Fibroblast of skin of left quadriceps (primary cell): ENCODE measurements at regions not wholly inside any gene's neighbourhood (a gene's known extent, or its start where the extent isn't known, plus 50 kb on each side); places are given as distances from the start of the nearest gene placed in this dataset.

Experiments used
- DNase-seq, 2 experiments: peaks; one replicate each; pipeline ENCODE4 v3.0.0-alpha.2; 2013; ENCODE audit warnings: low read depth in 2 of 2

- DNase-seq: no peak
Observed at GRCh38 chr18:6606411-6607085, 123.0 kb upstream of the ARHGAP28 start.

- no peak for DNase-seq
Observed at GRCh38 chr18:6607343-6607742, 122.2 kb upstream of the ARHGAP28 start.

GRCh38 chr18:6609666-6610264, 119.8 kb upstream of the ARHGAP28 start:
- no peak for DNase-seq

GRCh38 chr18:6610466-6610865, 119.0 kb upstream of the ARHGAP28 start:
- peak in 1 of 2 experiments; percentile 31 for DNase-seq

- no peak for DNase-seq
Observed at GRCh38 chr18:6613581-6613980, 115.9 kb upstream of the ARHGAP28 start.

GRCh38 chr18:6614952-6615351, 114.6 kb upstream of the ARHGAP28 start:
- DNase-seq: no peak

GRCh38 chr18:6616981-6617380, 112.5 kb upstream of the ARHGAP28 start:
- no peak for DNase-seq

GRCh38 chr18:6621437-6621836, 108.1 kb upstream of the ARHGAP28 start:
- DNase-seq: no peak

- no peak for DNase-seq
Observed at GRCh38 chr18:6623278-6623677, 106.2 kb upstream of the ARHGAP28 start.

GRCh38 chr18:6624271-6624660, 105.2 kb upstream of the ARHGAP28 start:
- peak; percentile 75 for DNase-seq

GRCh38 chr18:6624661-6625311, 104.7 kb upstream of the ARHGAP28 start:
- DNase-seq: peak; percentile 57 to 60

- DNase-seq: no peak
Observed at GRCh38 chr18:6625481-6625880, 104.0 kb upstream of the ARHGAP28 start.

- DNase-seq: no peak
Observed at GRCh38 chr18:6626457-6626856, 103.1 kb upstream of the ARHGAP28 start.

- DNase-seq: peak; percentile 43 to 59
Observed at GRCh38 chr18:6627645-6628044, 101.9 kb upstream of the ARHGAP28 start.

GRCh38 chr18:6628187-6628586, 101.3 kb upstream of the ARHGAP28 start:
- no peak for DNase-seq

GRCh38 chr18:6629635-6630140, 99.8 kb upstream of the ARHGAP28 start:
- DNase-seq: peak; percentile 75 to 80

GRCh38 chr18:6633310-6633709, 96.2 kb upstream of the ARHGAP28 start:
- DNase-seq: no peak

- no peak for DNase-seq
Observed at GRCh38 chr18:6636091-6636490, 93.4 kb upstream of the ARHGAP28 start.

GRCh38 chr18:6638447-6638846, 91.1 kb upstream of the ARHGAP28 start:
- DNase-seq: no peak

GRCh38 chr18:6639305-6639704, 90.2 kb upstream of the ARHGAP28 start:
- no peak for DNase-seq

- no peak for DNase-seq
Observed at GRCh38 chr18:6644836-6645627, 84.5 kb upstream of the ARHGAP28 start.

GRCh38 chr18:6646801-6647200, 82.7 kb upstream of the ARHGAP28 start:
- no peak for DNase-seq
